Neural crest cell (in vitro differentiated cells): ENCODE measurements at regions not wholly inside any gene's neighbourhood (a gene's known extent, or its start where the extent isn't known, plus 50 kb on each side); places are given as distances from the start of the nearest gene placed in this dataset.

Source experiments
- DNase-seq: peaks from one replicate; pipeline ENCODE4 v3.0.0; 2021; ENCODE audit warnings: low read depth, mixed read lengths, low spot score
- H3K27ac Mint-ChIP-seq: one replicate; pipeline ENCODE4 v1.8.0; 2021; ENCODE audit warnings: mild to moderate bottlenecking, mixed read lengths; ENCODE audit not compliant: unreplicated experiment
- H3K27me3 Mint-ChIP-seq: 2 replicates; pipeline ENCODE4 v1.8.0; 2021; ENCODE audit warnings: low read depth, mild to moderate bottlenecking, mixed read lengths
- H3K36me3 Mint-ChIP-seq: 2 replicates; pipeline ENCODE4 v1.8.0; 2021; ENCODE audit warnings: low read depth, mild to moderate bottlenecking, mixed read lengths
- H3K4me1 Mint-ChIP-seq: 2 replicates; pipeline ENCODE4 v1.8.0; 2021; ENCODE audit warnings: mixed read lengths
- H3K4me3 Mint-ChIP-seq: one replicate; pipeline ENCODE4 v1.8.0; 2021; ENCODE audit warnings: mild to moderate bottlenecking, mixed read lengths
- H3K9me3 Mint-ChIP-seq: 2 replicates; pipeline ENCODE4 v1.8.0; 2021; ENCODE audit warnings: mixed read lengths
- TF ChIP-seq, protein P1 (sequence below): fragments of 200-600 bp; sonication (generic); conservative IDR thresholded peaks from 2 replicates; pipeline ENCODE4 v1.5.0; 2021; ENCODE audit warnings: antibody characterized with exemption, mild to moderate bottlenecking

DNA sequence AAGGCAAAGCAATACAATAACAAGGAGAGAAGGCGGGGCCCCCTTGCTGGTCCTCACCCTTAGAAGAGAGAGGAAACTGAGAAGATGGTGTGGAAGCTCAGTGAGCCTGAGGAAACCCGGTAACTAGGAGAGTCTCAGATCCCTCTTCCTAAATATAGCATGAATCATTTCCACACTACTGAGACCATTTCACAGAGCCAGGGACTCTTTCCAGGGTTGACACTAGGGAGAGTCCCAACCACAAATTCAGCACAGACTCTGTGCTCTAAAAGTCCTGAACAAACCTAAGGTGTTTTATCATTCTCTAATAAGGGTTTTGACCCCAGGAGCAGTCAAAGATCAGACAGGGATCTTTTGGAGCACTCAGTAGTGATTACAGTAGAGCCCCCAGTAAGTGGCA, 647.7 kb downstream of the KCNT2 start:
- H3K27me3 Mint-ChIP-seq = no peaks in the 10 kb centered on the region
- H3K27ac Mint-ChIP-seq = no peak overlapping the region
- H3K9me3 Mint-ChIP-seq = no peaks in the 10 kb centered on the region
- no peak overlapping the region for H3K4me3 Mint-ChIP-seq
- no peak for DNase-seq
- TF ChIP-seq, protein P1, sequence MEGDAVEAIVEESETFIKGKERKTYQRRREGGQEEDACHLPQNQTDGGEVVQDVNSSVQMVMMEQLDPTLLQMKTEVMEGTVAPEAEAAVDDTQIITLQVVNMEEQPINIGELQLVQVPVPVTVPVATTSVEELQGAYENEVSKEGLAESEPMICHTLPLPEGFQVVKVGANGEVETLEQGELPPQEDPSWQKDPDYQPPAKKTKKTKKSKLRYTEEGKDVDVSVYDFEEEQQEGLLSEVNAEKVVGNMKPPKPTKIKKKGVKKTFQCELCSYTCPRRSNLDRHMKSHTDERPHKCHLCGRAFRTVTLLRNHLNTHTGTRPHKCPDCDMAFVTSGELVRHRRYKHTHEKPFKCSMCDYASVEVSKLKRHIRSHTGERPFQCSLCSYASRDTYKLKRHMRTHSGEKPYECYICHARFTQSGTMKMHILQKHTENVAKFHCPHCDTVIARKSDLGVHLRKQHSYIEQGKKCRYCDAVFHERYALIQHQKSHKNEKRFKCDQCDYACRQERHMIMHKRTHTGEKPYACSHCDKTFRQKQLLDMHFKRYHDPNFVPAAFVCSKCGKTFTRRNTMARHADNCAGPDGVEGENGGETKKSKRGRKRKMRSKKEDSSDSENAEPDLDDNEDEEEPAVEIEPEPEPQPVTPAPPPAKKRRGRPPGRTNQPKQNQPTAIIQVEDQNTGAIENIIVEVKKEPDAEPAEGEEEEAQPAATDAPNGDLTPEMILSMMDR = no peak
- H3K4me1 Mint-ChIP-seq = no peaks in the 10 kb centered on the region
- no peaks in the 10 kb centered on the region for H3K36me3 Mint-ChIP-seq

DNA sequence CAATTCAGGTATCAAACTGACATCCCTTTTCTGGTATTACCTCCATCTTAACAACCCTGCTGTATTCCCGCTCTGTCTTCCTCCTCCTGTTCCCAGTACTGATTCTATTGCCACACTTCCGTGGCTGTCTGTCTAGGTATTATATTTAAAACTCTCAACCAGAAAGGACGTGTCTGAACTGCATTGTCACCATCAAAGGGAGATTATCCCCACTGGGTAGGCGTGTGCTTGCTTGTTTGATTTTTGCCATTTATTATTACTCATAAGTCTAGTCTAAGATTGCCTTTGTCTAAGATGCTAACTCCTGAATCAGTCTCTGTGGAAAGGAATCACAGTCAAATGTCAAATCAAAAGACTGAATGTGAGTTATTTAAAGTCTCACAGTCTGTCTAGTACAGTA, 650.1 kb downstream of the KCNT2 start:
- TF ChIP-seq, protein P1 = no peak
- Mint-ChIP-seq H3K4me1 (no peaks in the 10 kb centered on the region), H3K27me3 (no peaks in the 10 kb centered on the region), H3K27ac (no peak overlapping the region), H3K9me3 (no peaks in the 10 kb centered on the region), H3K4me3 (no peak overlapping the region), H3K36me3 (no peaks in the 10 kb centered on the region)
- no peak for DNase-seq

DNA sequence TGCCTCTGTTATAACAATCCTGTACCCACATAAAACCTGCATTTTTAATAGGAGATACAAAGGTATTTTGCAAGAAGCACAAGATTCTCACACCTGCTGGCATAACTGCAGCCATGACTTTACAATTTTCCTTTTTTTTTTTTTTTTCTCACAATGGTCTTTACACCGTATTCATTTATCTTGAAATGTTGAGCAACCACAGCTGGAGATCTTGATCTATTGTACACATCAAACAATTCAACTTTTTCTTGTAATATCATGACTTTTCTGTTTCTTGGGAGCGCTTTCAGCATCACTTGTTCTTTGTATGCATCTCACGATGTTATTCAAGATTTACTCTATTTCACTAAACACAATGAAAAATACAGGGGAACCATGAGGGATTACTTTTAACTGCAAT, 651.4 kb downstream of the KCNT2 start:
- Mint-ChIP-seq H3K36me3 (no peaks in the 10 kb centered on the region), H3K27ac (no peak overlapping the region), H3K4me1 (no peaks in the 10 kb centered on the region), H3K9me3 (no peaks in the 10 kb centered on the region), H3K27me3 (no peaks in the 10 kb centered on the region), H3K4me3 (no peak overlapping the region)
- DNase-seq = no peak
- TF ChIP-seq, protein P1 = no peak

DNA sequence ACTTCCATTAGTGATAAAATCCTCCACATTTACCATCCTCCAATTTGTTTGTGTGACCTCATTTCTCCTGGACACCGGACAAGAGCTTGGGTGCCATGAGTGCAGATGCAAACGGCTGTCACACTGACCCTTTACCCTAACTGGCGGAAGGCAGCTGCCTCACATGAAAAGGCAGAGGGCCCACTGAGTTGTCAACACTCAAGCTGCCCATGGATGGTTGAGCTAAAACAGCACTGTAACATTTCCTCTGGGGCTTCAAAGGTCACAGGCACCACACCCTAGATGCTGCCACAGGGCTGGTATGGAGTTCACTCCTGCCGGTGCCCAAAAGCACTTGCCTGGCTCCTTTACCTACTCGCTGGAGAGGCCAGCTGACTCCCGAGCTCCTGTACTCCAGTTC, 653.4 kb downstream of the KCNT2 start:
- DNase-seq = no peak
- TF ChIP-seq, protein P1 = no peak
- H3K27ac Mint-ChIP-seq = no peak overlapping the region

DNA sequence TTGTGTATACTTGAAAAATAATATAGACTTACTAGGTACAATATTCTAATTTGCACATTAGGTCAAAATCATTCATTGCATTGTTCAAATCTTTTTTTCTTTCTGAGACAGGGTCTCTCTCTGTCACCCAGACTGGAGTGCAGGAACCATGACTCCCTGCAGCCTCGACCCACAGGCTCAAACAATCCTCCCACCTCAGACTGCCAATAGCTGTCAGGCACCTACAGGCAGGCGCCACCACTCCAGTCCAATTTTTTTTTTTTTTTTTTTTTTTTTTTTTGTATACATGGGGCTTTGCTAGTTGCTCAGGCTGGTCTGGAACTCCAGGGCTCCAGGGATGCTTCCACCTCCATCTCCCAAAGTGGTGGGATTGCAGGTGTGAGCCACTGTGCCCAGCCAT, 656.9 kb downstream of the KCNT2 start:
- no peaks in the 10 kb centered on the region for H3K36me3 Mint-ChIP-seq
- no peak overlapping the region for H3K27ac Mint-ChIP-seq
- no peak overlapping the region for H3K4me3 Mint-ChIP-seq
- DNase-seq = no peak
- TF ChIP-seq, protein P1 = no peak
- no peaks in the 10 kb centered on the region for H3K27me3 Mint-ChIP-seq
- H3K4me1 Mint-ChIP-seq = no peaks in the 10 kb centered on the region
- H3K9me3 Mint-ChIP-seq = no peaks in the 10 kb centered on the region

More for the DNA sequence above, 653.4 kb downstream of the KCNT2 start:
- H3K36me3 Mint-ChIP-seq = no peaks in the 10 kb centered on the region
- no peak overlapping the region for H3K4me3 Mint-ChIP-seq
- H3K4me1 Mint-ChIP-seq = no peaks in the 10 kb centered on the region
- H3K27me3 Mint-ChIP-seq = no peaks in the 10 kb centered on the region
- H3K9me3 Mint-ChIP-seq = no peaks in the 10 kb centered on the region
